ENCODE measurements at regions not wholly inside any gene's neighbourhood (a gene's known extent, or its start where the extent isn't known, plus 50 kb on each side); places are given as distances from the start of the nearest gene placed in this dataset.
A peak's percentile ranks its signal among the peaks of the same experiment; 100 is the strongest.

- ChIA-PET CTCF (no interaction called here), POLR2A (no interaction called here)
- DNase-seq: no peak
- no peak overlapping the region for H3K27ac Mint-ChIP-seq
- no peak overlapping the region for H3K4me3 Mint-ChIP-seq
- no peaks in the 10 kb centered on the region for H3K36me3 Mint-ChIP-seq (ENCODE audit: low read depth)
- H3K9me3 Mint-ChIP-seq: peaks cover 6% of the 10 kb centered on the region
- H3K4me1 Mint-ChIP-seq: no peaks in the 10 kb centered on the region
- H3K27me3 Mint-ChIP-seq: peaks cover 3% of the 10 kb centered on the region
Measured at GRCh38 chr5:6861667-6862066, 148.4 kb downstream of the TENT4A start.

GRCh38 chr5:6862306-6862705 lies 149.1 kb downstream of the TENT4A start:
- peaks cover 3% of the 10 kb centered on the region for H3K27me3 Mint-ChIP-seq
- H3K4me3 Mint-ChIP-seq: no peak overlapping the region
- H3K4me1 Mint-ChIP-seq: no peaks in the 10 kb centered on the region
- H3K9me3 Mint-ChIP-seq: peaks cover 6% of the 10 kb centered on the region
- DNase-seq: no peak
- H3K36me3 Mint-ChIP-seq (ENCODE audit: low read depth): no peaks in the 10 kb centered on the region
- CTCF ChIA-PET: no interaction called here
- POLR2A ChIA-PET: no interaction called here
- H3K27ac Mint-ChIP-seq: no peak overlapping the region

- ChIA-PET CTCF (no interaction called here), POLR2A (no interaction called here)
- H3K9me3 Mint-ChIP-seq: peaks cover 2% of the 10 kb centered on the region
- H3K4me3 Mint-ChIP-seq: no peak overlapping the region
- H3K36me3 Mint-ChIP-seq (ENCODE audit: low read depth): no peaks in the 10 kb centered on the region
- H3K27me3 Mint-ChIP-seq: no peaks in the 10 kb centered on the region
- DNase-seq: no peak
- H3K27ac Mint-ChIP-seq: no peak overlapping the region
- no peaks in the 10 kb centered on the region for H3K4me1 Mint-ChIP-seq
Measured at GRCh38 chr5:6867712-6868111, 154.5 kb downstream of the TENT4A start.

- H3K9me3 Mint-ChIP-seq: no peaks in the 10 kb centered on the region
- H3K27me3 Mint-ChIP-seq: no peaks in the 10 kb centered on the region
- DNase-seq: no peak
- ChIA-PET CTCF (no interaction called here), POLR2A (no interaction called here)
- no peaks in the 10 kb centered on the region for H3K36me3 Mint-ChIP-seq (ENCODE audit: low read depth)
- H3K4me1 Mint-ChIP-seq: no peaks in the 10 kb centered on the region
- no peak overlapping the region for H3K27ac Mint-ChIP-seq
- no peak overlapping the region for H3K4me3 Mint-ChIP-seq
Measured at GRCh38 chr5:6868171-6868570, 154.9 kb downstream of the TENT4A start.

- no peak for DNase-seq
- Mint-ChIP-seq H3K4me1 (no peaks in the 10 kb centered on the region), H3K27ac (no peak overlapping the region), H3K27me3 (no peaks in the 10 kb centered on the region), H3K4me3 (no peak overlapping the region), H3K36me3 (ENCODE audit: low read depth) (no peaks in the 10 kb centered on the region), H3K9me3 (no peaks in the 10 kb centered on the region)
- ChIA-PET CTCF (interaction anchor here (0.5 kb wide), 1 partner anchor 53 kb away, joined by 3 read pairs; no protein-coding TSS in a partner anchor), POLR2A (no interaction called here)
Measured at GRCh38 chr5:6868575-6869215, 155.5 kb downstream of the TENT4A start.

- H3K4me1 Mint-ChIP-seq: no peaks in the 10 kb centered on the region
Measured at GRCh38 chr5:6869677-6870076, 156.4 kb downstream of the TENT4A start.

GRCh38 chr5:6872441-6873160 lies 159.4 kb downstream of the TENT4A start:
- H3K36me3 Mint-ChIP-seq (ENCODE audit: low read depth): no peaks in the 10 kb centered on the region
- POLR2A ChIA-PET: no interaction called here
- H3K9me3 Mint-ChIP-seq: no peaks in the 10 kb centered on the region
- DNase-seq: no peak
- H3K4me3 Mint-ChIP-seq: no peak overlapping the region
- no peaks in the 10 kb centered on the region for H3K4me1 Mint-ChIP-seq
- CTCF ChIA-PET: no interaction called here
- no peaks in the 10 kb centered on the region for H3K27me3 Mint-ChIP-seq
- H3K27ac Mint-ChIP-seq: no peak overlapping the region

More at GRCh38 chr5:6869677-6870076, 156.4 kb downstream of the TENT4A start:
- POLR2A ChIA-PET: no interaction called here
- Mint-ChIP-seq H3K36me3 (ENCODE audit: low read depth) (no peaks in the 10 kb centered on the region), H3K27me3 (no peaks in the 10 kb centered on the region), H3K9me3 (no peaks in the 10 kb centered on the region), H3K4me3 (no peak overlapping the region), H3K27ac (no peak overlapping the region)
- DNase-seq: no peak
- CTCF ChIA-PET: no interaction called here

- Mint-ChIP-seq H3K36me3 (ENCODE audit: low read depth) (no peaks in the 10 kb centered on the region), H3K4me3 (no peak overlapping the region), H3K4me1 (no peaks in the 10 kb centered on the region), H3K9me3 (no peaks in the 10 kb centered on the region), H3K27ac (no peak overlapping the region), H3K27me3 (no peaks in the 10 kb centered on the region)
- no peak for DNase-seq
- CTCF ChIA-PET: interaction anchor here (0.6 kb wide), 1 partner anchor 680 kb away, joined by 3 read pairs; no protein-coding TSS in a partner anchor
- POLR2A ChIA-PET: no interaction called here
Measured at GRCh38 chr5:6873359-6873758, 160.1 kb downstream of the TENT4A start.

GRCh38 chr5:6875376-6875775 lies 162.1 kb downstream of the TENT4A start:
- Mint-ChIP-seq H3K27me3 (no peaks in the 10 kb centered on the region), H3K27ac (no peak overlapping the region), H3K36me3 (ENCODE audit: low read depth) (no peaks in the 10 kb centered on the region), H3K4me3 (no peak overlapping the region), H3K4me1 (no peaks in the 10 kb centered on the region), H3K9me3 (no peaks in the 10 kb centered on the region)
- DNase-seq: no peak
- CTCF ChIA-PET: interaction anchor here (0.7 kb wide), 1 partner anchor 534 kb away, joined by 3 read pairs; no protein-coding TSS in a partner anchor
- POLR2A ChIA-PET: no interaction called here

GRCh38 chr5:6877986-6878828 lies 165.0 kb downstream of the TENT4A start:
- H3K4me3 Mint-ChIP-seq: no peak overlapping the region
- no peaks in the 10 kb centered on the region for H3K9me3 Mint-ChIP-seq
- ChIA-PET CTCF (no interaction called here), POLR2A (no interaction called here)
- no peaks in the 10 kb centered on the region for H3K36me3 Mint-ChIP-seq (ENCODE audit: low read depth)
- H3K4me1 Mint-ChIP-seq: no peaks in the 10 kb centered on the region
- no peak overlapping the region for H3K27ac Mint-ChIP-seq
- no peaks in the 10 kb centered on the region for H3K27me3 Mint-ChIP-seq
- DNase-seq: no peak

GRCh38 chr5:6885581-6885980 lies 172.3 kb downstream of the TENT4A start:
- ChIA-PET CTCF (no interaction called here), POLR2A (no interaction called here)
- Mint-ChIP-seq H3K4me3 (no peak overlapping the region), H3K9me3 (peaks cover 29% of the 10 kb centered on the region), H3K27me3 (no peaks in the 10 kb centered on the region), H3K36me3 (ENCODE audit: low read depth) (no peaks in the 10 kb centered on the region), H3K27ac (no peak overlapping the region), H3K4me1 (peaks cover 9% of the 10 kb centered on the region)
- DNase-seq: no peak

- CTCF ChIA-PET: no interaction called here
- POLR2A ChIA-PET: no interaction called here
Measured at GRCh38 chr5:6886866-6887265, 173.6 kb downstream of the TENT4A start.

GRCh38 chr5:6889030-6889429 lies 175.8 kb downstream of the TENT4A start:
- H3K36me3 Mint-ChIP-seq (ENCODE audit: low read depth): no peaks in the 10 kb centered on the region
- DNase-seq: no peak
- H3K4me1 Mint-ChIP-seq: peaks cover 9% of the 10 kb centered on the region
- H3K9me3 Mint-ChIP-seq: peaks cover 33% of the 10 kb centered on the region
- no peak overlapping the region for H3K27ac Mint-ChIP-seq
- no peaks in the 10 kb centered on the region for H3K27me3 Mint-ChIP-seq
- no peak overlapping the region for H3K4me3 Mint-ChIP-seq
- ChIA-PET CTCF (no interaction called here), POLR2A (no interaction called here)

More at GRCh38 chr5:6886866-6887265, 173.6 kb downstream of the TENT4A start:
- Mint-ChIP-seq H3K27ac (peak overlapping the region; percentile 22), H3K9me3 (peaks cover 29% of the 10 kb centered on the region), H3K36me3 (ENCODE audit: low read depth) (no peaks in the 10 kb centered on the region), H3K27me3 (no peaks in the 10 kb centered on the region), H3K4me3 (no peak overlapping the region), H3K4me1 (peaks cover 9% of the 10 kb centered on the region)
- no peak for DNase-seq

Data from activated CD4-positive, alpha-beta T cell treated with anti-CD3 and anti-CD28 coated beads, Interleukin-2, amount 10 ng/mL, durations not matched to agents 7 days and 5 days (primary cell).